Astrocyte of the hippocampus (primary cell): ENCODE measurements at regions not wholly inside any gene's neighbourhood (a gene's known extent, or its start where the extent isn't known, plus 50 kb on each side); places are given as distances from the start of the nearest gene placed in this dataset.

Experiments
- DNase-seq: peaks from one replicate; pipeline ENCODE4 v3.0.0; 2011; ENCODE audit warnings: low read depth, low spot score

DNA sequence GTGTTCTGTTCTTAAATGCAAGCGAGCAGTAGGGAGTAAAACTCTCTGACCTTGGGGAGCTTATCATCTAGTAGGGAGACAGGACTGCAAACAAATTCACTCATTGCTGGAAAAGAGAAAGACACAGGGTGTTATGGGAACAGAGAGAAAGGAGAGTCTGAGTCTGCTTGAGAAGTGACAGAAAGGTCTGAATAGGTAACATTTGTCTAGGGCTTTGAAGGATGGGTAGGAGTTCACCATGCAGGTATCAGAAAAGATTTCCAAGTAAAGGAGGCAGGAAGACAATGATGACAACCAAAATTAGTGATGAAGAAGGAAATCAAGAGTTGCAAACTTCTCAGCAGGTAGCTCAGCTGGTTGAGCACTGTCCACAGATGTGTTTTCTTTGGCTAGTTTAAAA is 93.6 kb upstream of the GPR139 start:
- DNase-seq, result no peak

DNA sequence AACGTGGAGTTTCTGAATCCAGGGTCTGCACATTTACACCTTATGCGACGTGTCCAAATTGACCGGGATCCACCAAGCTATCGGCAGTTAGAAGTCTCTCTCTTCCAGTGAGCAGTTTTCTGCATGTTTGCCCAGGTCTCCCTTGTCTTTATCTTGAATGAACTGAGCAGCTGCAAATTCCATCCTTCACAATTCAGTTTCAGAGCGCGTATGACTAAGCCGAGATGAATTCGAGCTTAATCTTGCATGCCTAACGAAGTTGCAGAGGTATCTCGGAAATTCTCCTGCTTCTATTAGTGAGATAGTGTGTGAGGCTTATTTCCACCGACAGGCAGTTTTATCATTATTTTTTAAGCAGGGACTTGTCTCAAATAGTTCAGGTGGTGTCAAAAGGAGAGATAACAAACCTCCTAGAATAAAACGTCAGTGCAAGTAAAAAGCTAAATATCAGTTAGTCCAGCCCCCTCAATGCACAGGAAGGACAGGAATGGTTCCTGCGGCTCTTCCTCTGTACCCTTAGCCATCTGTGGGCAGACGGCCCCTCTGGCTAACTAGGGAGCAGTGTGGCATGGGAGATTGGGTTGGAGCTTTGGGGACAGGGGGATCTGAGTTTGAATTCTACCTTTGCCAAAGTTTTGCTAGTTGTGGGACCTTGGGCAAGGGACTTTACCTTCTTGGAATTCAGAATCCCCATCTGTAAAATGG is 93.0 kb upstream of the GPR139 start:
- peak; percentile 86 for DNase-seq

DNA sequence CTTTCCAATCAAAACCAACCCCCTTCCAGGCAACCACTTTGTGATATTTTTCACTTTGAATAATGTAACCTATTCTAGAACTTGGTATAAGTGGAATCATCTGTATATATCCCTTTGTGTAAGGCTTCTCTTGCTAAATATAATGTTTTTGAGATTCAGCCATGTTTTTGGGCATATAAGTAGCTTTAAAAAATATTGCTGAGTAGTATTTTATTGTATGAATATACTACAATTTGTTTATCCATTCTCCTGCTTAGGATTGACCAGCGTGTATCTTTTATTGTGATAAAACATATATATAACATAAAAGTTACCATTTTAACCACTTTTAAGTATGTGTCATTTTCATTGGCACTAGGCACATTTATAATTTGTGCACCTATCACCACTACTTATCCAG is 79.8 kb upstream of the GPR139 start:
- no peak for DNase-seq

DNA sequence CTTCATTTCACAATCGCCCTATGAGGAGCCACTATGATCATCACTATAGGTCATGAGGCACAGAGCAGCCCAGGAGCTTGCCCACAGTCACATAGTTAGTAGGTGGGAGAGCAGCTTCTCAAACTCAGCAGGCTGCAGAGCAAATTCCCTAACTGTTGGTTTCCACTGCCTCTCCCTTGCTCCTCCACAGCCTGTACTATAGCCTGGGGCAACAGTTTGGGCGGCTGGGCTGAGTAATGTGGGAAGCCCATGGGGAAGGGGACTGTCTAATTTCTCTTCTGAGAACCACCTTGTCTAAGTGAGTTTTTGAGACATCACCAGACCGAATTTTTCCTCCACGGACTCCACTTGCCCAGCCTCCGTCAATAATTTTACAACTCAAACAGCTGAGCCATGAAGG is 73.4 kb upstream of the GPR139 start:
- DNase-seq, result no peak

DNA sequence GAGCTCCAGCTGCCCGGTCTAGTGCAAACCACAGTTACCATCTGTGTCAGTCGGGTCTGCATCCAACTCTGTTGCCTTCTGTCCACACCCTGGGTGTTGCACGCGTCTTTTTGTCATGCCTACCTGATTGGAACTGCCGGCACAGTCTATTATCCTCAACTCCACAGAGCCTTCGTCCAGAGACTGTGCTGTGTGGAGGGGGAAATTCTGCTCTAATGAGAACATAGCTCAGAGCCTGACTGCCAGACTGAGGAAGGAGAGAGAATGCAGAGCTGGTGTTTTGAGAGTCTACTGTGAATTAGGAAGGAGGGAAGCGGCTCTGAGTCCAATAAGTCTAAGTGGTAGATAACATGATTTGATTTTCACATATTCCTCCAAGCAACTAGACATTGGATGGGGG is 68.3 kb upstream of the GPR139 start:
- no peak for DNase-seq

DNA sequence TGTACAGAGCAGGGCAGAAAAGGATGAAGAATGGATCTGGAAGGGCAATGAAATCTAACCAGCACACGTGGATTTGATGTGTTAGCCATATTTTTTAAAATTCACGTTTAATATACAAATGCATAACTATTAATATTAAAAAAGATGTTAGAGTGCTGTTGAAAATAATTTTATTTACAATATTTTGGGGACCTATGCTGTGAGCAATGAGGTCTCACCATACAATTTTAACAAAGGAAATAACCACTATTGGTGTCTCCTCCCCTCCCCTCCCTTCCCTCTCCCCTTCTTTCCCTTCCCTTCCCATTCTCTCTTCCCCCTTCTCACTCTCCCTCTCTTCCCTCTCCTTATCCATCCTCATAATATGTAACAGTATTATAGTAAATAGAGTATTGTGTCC is 64.2 kb upstream of the GPR139 start:
- no peak for DNase-seq

DNA sequence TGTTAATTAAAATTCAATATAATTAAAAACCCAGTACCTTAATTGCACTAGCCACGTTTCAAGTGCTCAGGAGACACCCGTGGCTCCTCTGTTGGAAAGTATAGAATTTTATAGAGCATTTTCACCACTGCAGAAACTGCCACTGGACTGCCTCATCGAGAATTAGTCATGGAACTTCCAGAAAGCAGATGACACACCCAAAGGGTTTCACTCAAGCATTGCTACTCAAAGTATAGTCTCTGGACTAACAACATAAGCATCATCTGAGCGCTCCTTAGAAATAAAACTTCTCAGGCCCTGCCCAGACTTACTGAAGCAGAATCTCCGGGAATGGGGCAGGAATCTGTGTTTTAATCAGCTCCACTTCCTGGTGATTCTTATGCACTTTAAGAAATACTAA is 63.5 kb upstream of the GPR139 start:
- DNase-seq, result no peak

DNA sequence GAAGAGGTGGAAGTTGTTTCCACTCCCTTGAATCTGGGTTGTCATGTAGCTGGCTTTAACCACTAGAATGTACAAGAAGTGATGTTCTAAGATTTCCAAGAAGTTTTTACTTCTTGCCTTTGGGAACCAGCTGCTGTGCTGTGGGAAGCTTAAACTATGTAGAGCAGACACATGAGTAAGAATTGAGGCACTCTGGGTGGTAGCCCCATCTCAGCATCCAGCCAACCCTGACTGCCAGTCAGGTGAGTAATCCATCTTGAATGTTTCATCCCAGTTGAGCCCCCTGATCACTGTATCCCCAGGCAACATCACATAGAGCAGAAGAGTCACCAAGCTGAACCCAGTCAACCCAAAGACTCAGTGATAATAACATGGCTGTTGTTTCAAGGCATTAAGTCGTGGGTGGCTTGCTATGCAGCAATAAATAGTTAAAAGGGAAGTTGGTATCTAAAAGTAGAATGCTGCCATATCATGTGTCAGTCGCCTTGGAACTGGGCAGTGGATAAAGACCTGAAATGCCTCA is 62.8 kb upstream of the GPR139 start:
- DNase-seq, result no peak

DNA sequence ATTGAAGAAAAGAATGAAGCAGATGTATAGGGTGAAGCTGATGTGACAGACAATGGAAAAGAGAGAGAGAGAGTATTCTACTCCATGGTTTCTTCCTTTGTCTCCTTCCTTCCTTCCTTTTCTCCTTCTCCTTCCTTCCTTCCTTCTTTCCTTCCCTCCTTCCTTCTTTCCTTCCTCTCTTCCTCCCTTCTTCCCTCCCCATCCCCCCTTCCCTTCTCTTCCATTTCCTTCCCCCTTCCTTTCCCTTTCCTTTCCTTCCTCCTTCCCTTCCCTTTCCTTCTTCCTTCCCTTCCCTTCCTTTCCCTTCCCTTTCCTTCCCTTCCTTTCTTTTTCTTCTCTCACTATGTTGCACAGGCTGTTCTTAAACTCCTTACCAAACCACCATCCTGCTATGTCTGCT is 55.7 kb upstream of the GPR139 start:
- no peak for DNase-seq
